ENCODE measurements at regions not wholly inside any gene's neighbourhood (a gene's known extent, or its start where the extent isn't known, plus 50 kb on each side); places are given as distances from the start of the nearest gene placed in this dataset.
"Not testable (repeated sequence)": the region's sequence is repeated elsewhere in the genome, so short reads cannot be mapped to it uniquely, and the experiment has no call there.

DNA sequence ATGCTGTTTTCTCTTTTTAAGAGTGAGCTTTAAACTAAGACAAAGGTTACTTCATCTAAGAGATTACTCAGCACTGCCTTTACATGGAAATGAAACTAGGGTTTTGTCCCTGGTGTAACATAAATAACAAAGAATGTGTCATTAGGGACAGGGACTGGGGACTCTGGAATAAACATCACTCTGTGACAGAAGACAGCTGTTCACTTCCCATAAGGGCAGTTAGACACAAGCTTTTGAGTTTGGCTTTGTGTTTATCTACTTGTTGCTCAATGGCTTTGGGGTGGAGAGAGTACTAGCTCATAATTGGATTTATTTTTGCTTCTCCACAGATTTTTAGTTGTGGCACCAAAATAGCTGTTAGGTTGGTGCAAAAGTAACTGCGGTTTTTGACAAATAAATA lies 154.5 kb downstream of the OR4C45 start:
- H3K27ac ChIP-seq = no peak overlapping the region
- TF ChIP-seq, protein P1, sequence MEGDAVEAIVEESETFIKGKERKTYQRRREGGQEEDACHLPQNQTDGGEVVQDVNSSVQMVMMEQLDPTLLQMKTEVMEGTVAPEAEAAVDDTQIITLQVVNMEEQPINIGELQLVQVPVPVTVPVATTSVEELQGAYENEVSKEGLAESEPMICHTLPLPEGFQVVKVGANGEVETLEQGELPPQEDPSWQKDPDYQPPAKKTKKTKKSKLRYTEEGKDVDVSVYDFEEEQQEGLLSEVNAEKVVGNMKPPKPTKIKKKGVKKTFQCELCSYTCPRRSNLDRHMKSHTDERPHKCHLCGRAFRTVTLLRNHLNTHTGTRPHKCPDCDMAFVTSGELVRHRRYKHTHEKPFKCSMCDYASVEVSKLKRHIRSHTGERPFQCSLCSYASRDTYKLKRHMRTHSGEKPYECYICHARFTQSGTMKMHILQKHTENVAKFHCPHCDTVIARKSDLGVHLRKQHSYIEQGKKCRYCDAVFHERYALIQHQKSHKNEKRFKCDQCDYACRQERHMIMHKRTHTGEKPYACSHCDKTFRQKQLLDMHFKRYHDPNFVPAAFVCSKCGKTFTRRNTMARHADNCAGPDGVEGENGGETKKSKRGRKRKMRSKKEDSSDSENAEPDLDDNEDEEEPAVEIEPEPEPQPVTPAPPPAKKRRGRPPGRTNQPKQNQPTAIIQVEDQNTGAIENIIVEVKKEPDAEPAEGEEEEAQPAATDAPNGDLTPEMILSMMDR (conservative IDR thresholded peaks at IDR 0.05) = no peak

DNA sequence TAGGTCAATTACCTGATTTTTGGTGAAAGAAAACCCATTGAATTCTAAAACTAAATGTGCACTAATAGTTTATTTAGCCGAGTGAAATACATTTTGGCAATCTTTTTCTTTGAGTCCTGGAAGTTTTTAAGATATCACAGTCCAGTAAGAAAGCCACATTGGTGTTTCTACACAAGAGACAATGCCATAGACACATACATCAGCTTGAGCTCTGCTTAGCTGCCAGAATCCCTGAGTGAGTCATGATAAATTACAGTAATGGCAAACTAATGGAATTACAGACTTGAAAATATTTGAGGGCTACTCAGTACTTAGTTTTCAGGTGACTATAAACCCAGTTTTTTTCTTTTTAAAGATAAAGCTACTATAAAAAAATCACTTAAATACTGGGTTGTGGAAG lies 155.4 kb downstream of the OR4C45 start:
- H3K27ac ChIP-seq = no peak overlapping the region
- TF ChIP-seq, protein P1 (conservative IDR thresholded peaks at IDR 0.05) = no peak

DNA sequence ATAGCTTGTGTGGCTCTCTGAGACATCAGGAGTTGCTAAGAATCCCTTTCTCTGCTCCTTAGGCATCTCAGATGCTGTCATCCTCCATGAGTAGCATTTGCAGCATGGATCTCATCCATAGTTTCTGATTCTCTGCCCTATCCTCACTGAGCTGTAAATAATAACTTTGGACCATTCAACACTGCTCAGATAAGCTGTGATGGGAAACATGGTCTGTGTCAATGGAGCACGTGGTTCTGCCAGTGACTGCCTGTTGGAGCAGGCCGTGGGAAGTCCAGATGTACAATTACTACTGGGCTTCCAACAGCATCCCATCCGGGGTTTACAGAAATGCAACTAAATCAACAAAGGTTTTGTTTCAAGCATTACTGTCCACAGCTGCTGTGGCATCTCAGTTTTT lies 160.1 kb downstream of the OR4C45 start:
- H3K27ac ChIP-seq = no peak overlapping the region
- TF ChIP-seq, protein P1 (conservative IDR thresholded peaks at IDR 0.05) = no peak

DNA sequence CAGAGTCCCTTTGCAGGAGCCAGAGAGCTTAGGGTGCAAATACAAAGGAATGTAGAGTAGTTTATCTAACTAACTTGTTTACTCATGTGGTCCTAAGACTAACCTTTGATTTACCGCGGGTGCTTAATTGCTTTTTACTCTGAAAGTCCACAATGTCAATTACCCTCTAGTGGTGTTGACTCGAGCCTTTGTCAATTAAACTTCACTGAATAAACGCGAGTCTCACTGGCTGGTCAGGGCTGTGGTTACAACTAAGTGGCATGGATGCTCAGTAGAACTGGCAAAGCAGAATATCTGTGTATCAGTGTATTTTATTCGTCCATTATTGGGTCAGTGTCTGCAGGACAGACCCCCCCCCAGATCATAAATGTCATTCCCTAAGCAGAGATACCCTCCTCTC lies 181.7 kb downstream of the OR4C45 start:
- no peak overlapping the region for H3K27ac ChIP-seq
- TF ChIP-seq, protein P1 (conservative IDR thresholded peaks at IDR 0.05) = no peak

DNA sequence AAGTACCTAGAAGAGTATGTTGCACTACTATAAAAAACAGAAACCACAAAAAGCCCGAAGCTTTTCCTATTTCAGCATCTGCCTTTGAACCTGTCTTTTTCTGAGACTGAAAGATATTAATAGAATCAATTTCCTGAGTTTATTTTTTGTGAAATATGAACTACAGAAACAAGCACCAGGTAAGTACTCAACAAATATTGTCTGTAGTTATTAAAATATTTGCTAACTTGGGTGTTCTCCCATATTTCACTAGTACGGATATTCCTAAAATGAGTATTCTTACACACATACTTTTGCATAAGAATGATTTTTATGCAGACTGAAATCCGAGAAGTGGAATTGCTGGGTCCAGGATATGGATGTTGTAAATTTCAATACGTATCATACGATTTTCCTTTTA lies 188.0 kb downstream of the OR4C45 start:
- TF ChIP-seq, protein P1 (conservative IDR thresholded peaks at IDR 0.05) = no peak
- H3K27ac ChIP-seq = no peak overlapping the region

DNA sequence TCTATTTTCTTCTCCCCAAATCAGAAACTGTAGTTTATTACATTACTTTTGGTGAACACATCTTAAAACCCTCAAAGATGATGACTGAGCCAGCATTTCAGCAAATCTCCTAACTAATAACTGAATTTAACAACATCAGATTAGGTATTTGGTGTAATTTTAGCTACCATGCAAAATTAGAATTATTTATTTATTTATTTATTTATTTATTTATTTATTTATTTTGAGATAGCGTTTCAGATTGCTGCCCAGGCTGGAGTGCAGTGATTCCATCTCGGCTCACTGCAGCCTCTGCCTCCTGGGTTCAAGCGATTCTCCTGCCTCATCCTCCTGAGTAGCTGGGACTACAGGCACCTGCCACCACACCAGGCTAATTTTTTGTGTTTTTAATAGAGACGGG lies 205.7 kb downstream of the OR4C45 start:
- not testable (repeated sequence) for H3K27ac ChIP-seq

DNA sequence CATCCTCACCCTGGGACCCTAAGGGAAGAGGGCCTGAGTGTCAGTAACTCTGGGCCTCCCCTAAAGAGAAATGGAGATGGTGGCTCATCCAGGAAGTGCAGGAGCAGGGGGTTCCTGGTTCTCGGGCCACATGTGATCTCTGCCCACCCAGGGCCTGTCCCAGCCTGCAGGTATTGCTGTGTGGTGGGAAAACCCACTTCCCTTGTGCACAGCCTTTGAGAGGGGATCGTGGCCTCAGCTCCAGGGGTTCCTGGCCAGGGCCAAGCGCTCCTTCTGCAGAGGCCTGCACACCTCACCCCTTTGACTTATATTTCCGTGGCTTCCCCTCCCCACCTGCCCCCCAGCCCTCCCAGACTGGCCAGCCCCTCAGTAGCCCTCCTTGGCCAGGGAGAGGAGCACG lies 213.5 kb downstream of the OR4C45 start:
- TF ChIP-seq, protein P1 (conservative IDR thresholded peaks at IDR 0.05) = no peak
- H3K27ac ChIP-seq = no peak overlapping the region

DNA sequence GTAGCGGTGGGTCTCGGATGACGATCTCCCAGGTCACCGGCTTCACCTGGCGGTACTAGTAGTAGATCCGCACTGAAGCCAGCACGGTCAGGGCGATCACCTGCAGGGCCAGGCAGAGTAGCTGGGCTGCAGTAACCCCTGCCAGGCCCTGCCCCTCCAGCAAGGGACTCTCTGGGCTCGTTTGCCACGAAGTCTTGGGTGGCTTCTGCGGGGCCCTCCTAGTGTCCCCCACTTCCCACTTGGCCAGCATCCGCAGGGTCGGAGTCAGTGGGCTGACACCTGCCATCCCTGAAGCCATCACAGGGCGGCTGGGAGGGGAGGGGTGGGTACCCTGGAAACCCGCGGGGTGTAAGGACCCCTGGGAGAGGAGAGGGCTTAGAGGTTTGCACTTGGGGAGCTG lies 214.0 kb downstream of the OR4C45 start:
- no peak overlapping the region for H3K27ac ChIP-seq
- TF ChIP-seq, protein P1 (conservative IDR thresholded peaks at IDR 0.05) = no peak
